HFFc6 (cell line): ENCODE measurements at regions not wholly inside any gene's neighbourhood (a gene's known extent, or its start where the extent isn't known, plus 50 kb on each side); places are given as distances from the start of the nearest gene placed in this dataset.

ENCODE experiments used
- DNase-seq: peaks from one replicate; pipeline ENCODE4 v3.0.0-alpha.2; 2018
- H3K27ac Mint-ChIP-seq: 2 replicates; pipeline ENCODE4 v1.8.0; 2020; ENCODE audit warnings: mild to moderate bottlenecking, mixed read lengths
- H3K27me3 Mint-ChIP-seq: 2 replicates; pipeline ENCODE4 v1.8.0; 2021; ENCODE audit warnings: mild to moderate bottlenecking, moderate library complexity, mixed read lengths; ENCODE audit not compliant: insufficient read depth
- H3K36me3 Mint-ChIP-seq: 2 replicates; pipeline ENCODE4 v1.8.0; 2021; ENCODE audit warnings: low read depth, mixed read lengths
- H3K4me1 Mint-ChIP-seq: 2 replicates; pipeline ENCODE4 v1.8.0; 2020; ENCODE audit warnings: low read depth, mixed read lengths
- H3K4me3 Mint-ChIP-seq: 2 replicates; pipeline ENCODE4 v1.8.0; 2020; ENCODE audit warnings: mild to moderate bottlenecking, moderate library complexity, mixed read lengths
- H3K9me3 Mint-ChIP-seq: 2 replicates; pipeline ENCODE4 v1.8.0; 2020; ENCODE audit warnings: mild to moderate bottlenecking, mixed read lengths
- TF ChIP-seq, protein P1 (sequence below): fragments of 200-600 bp; sonication (generic); IDR thresholded peaks from 2 replicates; pipeline ENCODE4 v1.5.0; 2021; ENCODE audit warnings: antibody characterized with exemption, mild to moderate bottlenecking

DNA sequence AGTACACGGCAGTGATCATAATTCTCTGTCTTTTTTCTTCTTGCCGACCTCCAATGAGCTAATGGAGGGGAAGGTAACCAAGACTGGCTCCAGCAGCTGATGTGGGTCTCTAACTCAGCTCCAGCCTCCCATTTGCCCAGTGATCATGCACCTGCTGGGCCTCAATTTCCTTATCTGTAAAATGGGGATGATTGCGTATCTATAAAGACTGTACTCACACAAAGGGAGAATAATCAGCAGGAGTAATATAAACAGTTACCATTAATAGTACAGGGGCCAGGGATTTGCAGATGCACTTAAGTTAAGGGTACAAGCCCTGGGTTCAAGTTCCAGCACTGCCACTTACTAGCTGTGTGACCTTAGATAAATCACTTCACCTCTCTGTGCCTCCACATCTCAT is 204.9 kb upstream of the LHX5 start:
- Mint-ChIP-seq H3K9me3 (no peaks in the 10 kb centered on the region), H3K4me3 (no peak overlapping the region), H3K27me3 (peaks cover 33% of the 10 kb centered on the region), H3K27ac (no peak overlapping the region), H3K36me3 (no peaks in the 10 kb centered on the region), H3K4me1 (peaks cover 6% of the 10 kb centered on the region)
- DNase-seq = no peak
- TF ChIP-seq, protein P1, sequence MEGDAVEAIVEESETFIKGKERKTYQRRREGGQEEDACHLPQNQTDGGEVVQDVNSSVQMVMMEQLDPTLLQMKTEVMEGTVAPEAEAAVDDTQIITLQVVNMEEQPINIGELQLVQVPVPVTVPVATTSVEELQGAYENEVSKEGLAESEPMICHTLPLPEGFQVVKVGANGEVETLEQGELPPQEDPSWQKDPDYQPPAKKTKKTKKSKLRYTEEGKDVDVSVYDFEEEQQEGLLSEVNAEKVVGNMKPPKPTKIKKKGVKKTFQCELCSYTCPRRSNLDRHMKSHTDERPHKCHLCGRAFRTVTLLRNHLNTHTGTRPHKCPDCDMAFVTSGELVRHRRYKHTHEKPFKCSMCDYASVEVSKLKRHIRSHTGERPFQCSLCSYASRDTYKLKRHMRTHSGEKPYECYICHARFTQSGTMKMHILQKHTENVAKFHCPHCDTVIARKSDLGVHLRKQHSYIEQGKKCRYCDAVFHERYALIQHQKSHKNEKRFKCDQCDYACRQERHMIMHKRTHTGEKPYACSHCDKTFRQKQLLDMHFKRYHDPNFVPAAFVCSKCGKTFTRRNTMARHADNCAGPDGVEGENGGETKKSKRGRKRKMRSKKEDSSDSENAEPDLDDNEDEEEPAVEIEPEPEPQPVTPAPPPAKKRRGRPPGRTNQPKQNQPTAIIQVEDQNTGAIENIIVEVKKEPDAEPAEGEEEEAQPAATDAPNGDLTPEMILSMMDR = no peak

DNA sequence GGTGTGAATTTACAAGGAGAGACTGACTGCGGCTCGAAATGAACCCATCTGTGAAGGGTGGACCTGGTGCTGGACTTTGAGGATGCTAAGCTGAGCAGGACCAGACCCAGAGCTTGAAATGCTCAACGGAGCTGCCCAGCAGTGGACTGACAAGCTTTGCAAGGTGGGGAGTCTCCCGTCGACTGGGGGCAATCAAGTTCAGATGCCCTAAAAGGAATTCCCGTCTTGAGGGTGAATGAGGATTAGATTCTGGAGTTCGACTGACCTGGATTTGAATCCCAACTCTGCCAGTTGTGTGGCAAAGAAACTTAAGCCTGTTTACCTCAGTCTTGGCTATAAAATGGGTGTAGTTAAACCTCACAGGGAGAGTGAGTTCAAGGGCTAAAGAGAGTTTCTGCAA is 204.4 kb upstream of the LHX5 start:
- no peaks in the 10 kb centered on the region for H3K36me3 Mint-ChIP-seq
- no peak overlapping the region for H3K4me3 Mint-ChIP-seq
- DNase-seq = no peak
- H3K27me3 Mint-ChIP-seq = peaks cover 31% of the 10 kb centered on the region
- H3K27ac Mint-ChIP-seq = no peak overlapping the region
- H3K4me1 Mint-ChIP-seq = peaks cover 6% of the 10 kb centered on the region
- TF ChIP-seq, protein P1 = no peak
- H3K9me3 Mint-ChIP-seq = no peaks in the 10 kb centered on the region

DNA sequence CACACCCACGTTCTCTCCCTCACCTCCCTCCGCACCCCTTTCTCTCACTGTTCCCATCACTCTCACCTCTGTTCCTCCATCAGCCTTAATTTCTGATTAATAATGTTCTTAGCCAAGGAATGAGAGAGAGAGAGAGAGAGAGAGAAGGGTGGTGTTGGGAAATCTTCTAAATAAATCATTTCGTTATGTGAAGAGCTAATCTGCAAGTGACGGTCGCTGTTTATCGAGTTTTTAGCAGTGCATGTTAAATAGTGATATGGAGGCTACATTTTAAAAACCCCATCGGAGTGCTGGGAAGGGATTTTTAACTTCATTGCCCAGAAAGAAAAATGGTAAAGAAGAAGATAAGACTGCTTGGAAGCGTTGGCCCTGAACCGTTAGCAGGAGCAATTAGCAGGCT is 203.3 kb upstream of the LHX5 start:
- Mint-ChIP-seq H3K27me3 (peaks cover 32% of the 10 kb centered on the region), H3K27ac (no peak overlapping the region), H3K36me3 (no peaks in the 10 kb centered on the region), H3K9me3 (no peaks in the 10 kb centered on the region), H3K4me1 (peaks cover 6% of the 10 kb centered on the region), H3K4me3 (no peak overlapping the region)
- no peak for DNase-seq
- TF ChIP-seq, protein P1 = no peak

DNA sequence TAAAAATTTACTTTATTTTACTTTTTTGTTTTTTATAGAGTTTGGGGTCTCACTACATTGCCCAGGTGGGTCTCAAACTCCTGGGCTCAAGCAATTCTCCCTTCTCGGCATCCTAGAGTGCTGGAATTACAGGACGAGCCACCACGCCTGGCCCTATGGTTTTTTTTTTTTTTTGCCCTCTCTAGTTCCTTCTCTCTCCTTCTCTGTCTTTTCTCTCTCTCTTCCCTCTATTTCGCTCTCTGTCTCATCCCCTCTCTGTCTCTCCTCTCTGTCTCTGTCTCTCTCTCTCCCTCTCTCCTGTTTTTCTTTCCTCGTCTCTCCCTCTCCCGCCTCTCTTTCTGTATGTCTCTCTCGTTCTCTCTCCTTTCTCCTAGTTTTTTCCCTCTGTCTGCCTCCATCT is 202.6 kb upstream of the LHX5 start:
- H3K4me3 Mint-ChIP-seq = no peak overlapping the region
- no peak overlapping the region for H3K27ac Mint-ChIP-seq
- H3K27me3 Mint-ChIP-seq = peaks cover 37% of the 10 kb centered on the region
- H3K36me3 Mint-ChIP-seq = no peaks in the 10 kb centered on the region
- peaks cover 6% of the 10 kb centered on the region for H3K4me1 Mint-ChIP-seq
- no peak for DNase-seq
- TF ChIP-seq, protein P1 = no peak
- H3K9me3 Mint-ChIP-seq = no peaks in the 10 kb centered on the region

DNA sequence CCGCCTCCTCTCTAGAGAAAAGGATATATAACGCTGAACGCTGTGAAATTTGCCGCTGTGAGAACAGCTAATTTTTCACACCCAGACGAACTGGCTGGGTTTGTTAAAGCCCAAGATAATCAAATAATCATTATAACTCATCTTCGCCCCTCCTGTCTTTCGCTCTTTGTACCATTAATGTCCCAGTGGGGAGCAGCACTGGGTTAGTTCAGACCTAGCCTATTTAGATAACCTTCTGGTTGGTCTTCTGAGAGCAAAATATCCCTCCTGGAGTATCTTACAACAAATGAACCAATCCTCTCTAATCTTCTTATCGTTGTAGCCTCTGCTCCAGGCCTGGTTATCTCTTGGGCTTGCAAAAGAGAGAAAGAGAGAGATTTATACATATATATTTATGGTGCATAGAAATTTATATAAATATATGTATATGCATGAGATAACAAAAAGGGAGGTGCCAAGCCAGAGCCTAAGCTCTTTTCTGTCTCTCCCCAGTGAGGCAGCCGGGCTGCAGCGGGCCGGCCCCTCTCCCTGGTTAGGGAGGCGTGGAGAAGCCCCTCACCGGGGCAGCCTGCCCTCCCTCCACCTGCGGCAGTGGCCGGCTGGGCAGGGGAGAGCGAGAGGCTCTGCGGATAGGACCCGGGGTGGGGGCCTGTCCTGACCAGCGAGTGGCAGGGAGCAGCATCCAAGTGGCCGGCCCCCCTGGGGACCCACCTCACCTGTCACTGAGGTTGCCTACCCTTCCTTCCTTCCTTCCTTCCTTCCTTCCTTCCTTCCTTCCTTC is 202.0 kb upstream of the LHX5 start:
- no peak for DNase-seq
- Mint-ChIP-seq H3K36me3 (no peaks in the 10 kb centered on the region), H3K4me1 (peaks cover 6% of the 10 kb centered on the region), H3K27ac (no peak overlapping the region), H3K9me3 (no peaks in the 10 kb centered on the region), H3K4me3 (no peak overlapping the region), H3K27me3 (peaks cover 39% of the 10 kb centered on the region)
- TF ChIP-seq, protein P1 = no peak
